ENCODE measurements at regions not wholly inside any gene's neighbourhood (a gene's known extent, or its start where the extent isn't known, plus 50 kb on each side); places are given as distances from the start of the nearest gene placed in this dataset.
"Not testable (repeated sequence)": the region's sequence is repeated elsewhere in the genome, so short reads cannot be mapped to it uniquely, and the experiment has no call there.

DNA sequence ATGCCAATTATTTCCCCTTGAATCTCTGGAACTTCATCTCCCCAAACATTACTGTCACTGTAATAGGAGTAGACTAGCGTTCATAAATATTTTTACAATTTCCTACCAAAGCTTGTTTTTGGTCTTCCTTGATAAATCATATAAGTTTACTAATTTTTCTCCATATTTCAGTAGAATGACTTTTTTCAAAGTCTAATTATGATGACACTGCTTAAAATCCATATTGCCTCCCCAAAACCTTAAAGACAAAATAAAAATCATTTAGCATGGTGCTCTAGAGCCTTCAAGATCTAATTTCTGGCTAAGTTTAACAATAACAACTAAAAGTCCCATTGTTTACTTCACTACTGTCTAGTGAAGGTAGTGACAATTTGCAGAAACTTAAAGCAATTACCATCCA is 474.2 kb upstream of the CHRM3 start:
- H3K4me3 ChIP-seq (ENCODE audit: low read depth, low read length), result no peak overlapping the region
- TF ChIP-seq, protein P1, sequence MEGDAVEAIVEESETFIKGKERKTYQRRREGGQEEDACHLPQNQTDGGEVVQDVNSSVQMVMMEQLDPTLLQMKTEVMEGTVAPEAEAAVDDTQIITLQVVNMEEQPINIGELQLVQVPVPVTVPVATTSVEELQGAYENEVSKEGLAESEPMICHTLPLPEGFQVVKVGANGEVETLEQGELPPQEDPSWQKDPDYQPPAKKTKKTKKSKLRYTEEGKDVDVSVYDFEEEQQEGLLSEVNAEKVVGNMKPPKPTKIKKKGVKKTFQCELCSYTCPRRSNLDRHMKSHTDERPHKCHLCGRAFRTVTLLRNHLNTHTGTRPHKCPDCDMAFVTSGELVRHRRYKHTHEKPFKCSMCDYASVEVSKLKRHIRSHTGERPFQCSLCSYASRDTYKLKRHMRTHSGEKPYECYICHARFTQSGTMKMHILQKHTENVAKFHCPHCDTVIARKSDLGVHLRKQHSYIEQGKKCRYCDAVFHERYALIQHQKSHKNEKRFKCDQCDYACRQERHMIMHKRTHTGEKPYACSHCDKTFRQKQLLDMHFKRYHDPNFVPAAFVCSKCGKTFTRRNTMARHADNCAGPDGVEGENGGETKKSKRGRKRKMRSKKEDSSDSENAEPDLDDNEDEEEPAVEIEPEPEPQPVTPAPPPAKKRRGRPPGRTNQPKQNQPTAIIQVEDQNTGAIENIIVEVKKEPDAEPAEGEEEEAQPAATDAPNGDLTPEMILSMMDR (IDR thresholded peaks at IDR 0.05; ENCODE audit: control insufficient read depth, extremely low read depth, insufficient read depth), result no peak

GRCh38 chr1:238902752-238903151 is 483.6 kb upstream of the CHRM3 start:
- DNase-seq (ENCODE audit: low read depth); H3K4me3 ChIP-seq (ENCODE audit: low read depth, low read length): not testable (repeated sequence)

More for the DNA sequence above, 474.2 kb upstream of the CHRM3 start:
- no peak for DNase-seq (ENCODE audit: low read depth)

GRCh38 chr1:238900334-238900865 is 486.0 kb upstream of the CHRM3 start:
- TF ChIP-seq, protein P1 (IDR thresholded peaks at IDR 0.05; ENCODE audit: control insufficient read depth, extremely low read depth, insufficient read depth), result no peak
- DNase-seq (ENCODE audit: low read depth), result no peak
- H3K4me3 ChIP-seq (ENCODE audit: low read depth, low read length), result no peak overlapping the region

- no peak for DNase-seq (ENCODE audit: low read depth)
These were observed 487.5 kb upstream of the CHRM3 start for GRCh38 chr1:238898856-238899255.

GRCh38 chr1:238895911-238896310 is 490.5 kb upstream of the CHRM3 start:
- H3K4me3 ChIP-seq (ENCODE audit: low read depth, low read length), result no peak overlapping the region
- TF ChIP-seq, protein P1 (IDR thresholded peaks at IDR 0.05; ENCODE audit: control insufficient read depth, extremely low read depth, insufficient read depth), result no peak
- DNase-seq (ENCODE audit: low read depth), result no peak

More at GRCh38 chr1:238898856-238899255, 487.5 kb upstream of the CHRM3 start:
- TF ChIP-seq, protein P1 (IDR thresholded peaks at IDR 0.05; ENCODE audit: control insufficient read depth, extremely low read depth, insufficient read depth), result no peak
- H3K4me3 ChIP-seq (ENCODE audit: low read depth, low read length), result no peak overlapping the region

GRCh38 chr1:238892612-238893011 is 493.8 kb upstream of the CHRM3 start:
- H3K4me3 ChIP-seq (ENCODE audit: low read depth, low read length), result no peak overlapping the region
- TF ChIP-seq, protein P1 (IDR thresholded peaks at IDR 0.05; ENCODE audit: control insufficient read depth, extremely low read depth, insufficient read depth), result no peak
- DNase-seq (ENCODE audit: low read depth), result no peak

- TF ChIP-seq, protein P1 (IDR thresholded peaks at IDR 0.05; ENCODE audit: control insufficient read depth, extremely low read depth, insufficient read depth), result no peak
- no peak overlapping the region for H3K4me3 ChIP-seq (ENCODE audit: low read depth, low read length)
- no peak for DNase-seq (ENCODE audit: low read depth)
These were observed 524.9 kb upstream of the CHRM3 start for GRCh38 chr1:238861342-238862066.
